SU-DHL-6 (cell line): ENCODE measurements at regions not wholly inside any gene's neighbourhood (a gene's known extent, or its start where the extent isn't known, plus 50 kb on each side); places are given as distances from the start of the nearest gene placed in this dataset.

ENCODE experiments used
- H2AFZ ChIP-seq: fragments of 200-600 bp; sonication (generic); 2 replicates; pipeline ENCODE4 v1.6.1; 2014; ENCODE audit warnings: low read depth, mild to moderate bottlenecking, moderate library complexity, mixed read lengths, antibody characterized with exemption, low read length; ENCODE audit not compliant: severe bottlenecking
- H3F3A ChIP-seq: fragments of 200-600 bp; shearing (Covaris generic); 2 replicates; pipeline ENCODE4 v1.6.0; 2016; ENCODE audit warnings: antibody characterized with exemption, mild to moderate bottlenecking; ENCODE audit not compliant: insufficient read depth
- H3K27ac ChIP-seq: fragments of 200-600 bp; sonication (generic); 2 replicates; pipeline ENCODE4 v1.5.1; 2016; ENCODE audit warnings: low read depth, mild to moderate bottlenecking, low read length, moderate library complexity, mixed read lengths
- H3K27me3 ChIP-seq: fragments of 200-600 bp; sonication (generic), shearing (Covaris generic); 2 replicates; pipeline ENCODE4 v1.6.0; 2014; ENCODE audit warnings: mild to moderate bottlenecking, low read length
- H3K36me3 ChIP-seq: fragments of 200-600 bp; sonication (generic); 2 replicates; pipeline ENCODE4 v1.6.1; 2014; ENCODE audit warnings: mild to moderate bottlenecking, low read length, mixed read lengths
- H3K4me2 ChIP-seq: fragments of 300-600, 200-600 bp; shearing (Covaris generic), sonication (generic); 2 replicates; pipeline ENCODE4 v1.6.0; 2014; ENCODE audit warnings: low read length, low read depth, mild to moderate bottlenecking; ENCODE audit not compliant: poor library complexity, severe bottlenecking
- H3K4me3 ChIP-seq: fragments of 200-600 bp; sonication (generic); 2 replicates; pipeline ENCODE4 v1.5.1; 2014; ENCODE audit warnings: antibody characterized with exemption, low read length, mild to moderate bottlenecking, mixed read lengths; ENCODE audit not compliant: insufficient read depth, poor library complexity, severe bottlenecking
- H3K79me2 ChIP-seq: fragments of 200-600 bp; sonication (generic); 2 replicates; pipeline ENCODE4 v1.6.1; 2014; ENCODE audit warnings: mild to moderate bottlenecking, low read length, moderate library complexity; ENCODE audit not compliant: insufficient read depth
- H3K9ac ChIP-seq: fragments of 200-600 bp; sonication (generic); 2 replicates; pipeline ENCODE4 v1.7.0; 2014; ENCODE audit warnings: mild to moderate bottlenecking, low read length
- H3K9me2 ChIP-seq: fragments of 200-600 bp; sonication (generic); replicated peaks from 2 replicates; pipeline ENCODE4 v1.6.1; 2014; ENCODE audit warnings: low read length; ENCODE audit not compliant: insufficient read depth
- H3K9me3 ChIP-seq: fragments of 200-600 bp; sonication (generic); 2 replicates; pipeline ENCODE4 v1.6.1; 2014; ENCODE audit warnings: low read length, mixed read lengths; ENCODE audit not compliant: insufficient read depth
- H4K20me1 ChIP-seq: fragments of 200-600 bp; sonication (generic); 2 replicates; pipeline ENCODE4 v1.6.1; 2014; ENCODE audit warnings: low read depth, mild to moderate bottlenecking, antibody characterized with exemption, low read length, moderate library complexity, mixed read lengths
- EZH2phosphoT487 ChIP-seq: fragments of 200-600 bp; sonication (generic), shearing (Covaris generic); conservative IDR thresholded peaks from 2 replicates; pipeline ENCODE4 v1.6.1; 2018; ENCODE audit warnings: mild to moderate bottlenecking, antibody characterized with exemption, low read length, moderate library complexity, mixed read lengths
- TF ChIP-seq, protein P1 (sequence below): fragments of 200-600 bp; sonication (generic); IDR thresholded peaks from one replicate; pipeline ENCODE4 v1.5.1; 2017; ENCODE audit warnings: antibody characterized with exemption, mild to moderate bottlenecking, low read length, moderate library complexity; ENCODE audit not compliant: insufficient read depth, poor library complexity, severe bottlenecking

DNA sequence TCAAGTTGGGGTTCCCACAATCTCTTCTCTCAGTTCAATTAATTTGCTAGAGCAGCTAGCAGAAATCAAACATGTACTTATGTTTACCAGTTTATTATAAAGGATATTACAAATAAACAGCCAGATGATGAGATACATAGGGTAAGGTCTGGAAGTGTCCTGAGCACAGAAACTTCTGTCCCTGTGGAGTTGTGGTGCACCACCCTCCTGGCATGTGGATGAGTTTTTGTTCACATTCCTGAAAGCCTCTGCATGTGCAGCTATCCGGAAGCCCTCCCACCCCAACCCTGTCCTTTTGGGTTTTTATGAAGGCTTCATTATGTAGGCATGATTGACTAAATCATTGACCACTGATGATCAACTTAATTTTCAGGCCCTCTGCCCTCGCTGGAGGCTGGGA is 791.2 kb upstream of the ZNF608 start:
- no peaks in the 10 kb centered on the region for H3K9me2 ChIP-seq
- no peaks in the 10 kb centered on the region for H3F3A ChIP-seq
- H3K79me2 ChIP-seq: no peaks in the 10 kb centered on the region
- no peak overlapping the region for H2AFZ ChIP-seq
- no peaks in the 10 kb centered on the region for H3K36me3 ChIP-seq
- H3K27me3 ChIP-seq: no peaks in the 10 kb centered on the region
- H3K9me3 ChIP-seq: peaks cover 6% of the 10 kb centered on the region; the same call in 1 of the 2 replicates
- H4K20me1 ChIP-seq: no peaks in the 10 kb centered on the region
- H3K4me2 ChIP-seq: no peak overlapping the region
- H3K4me3 ChIP-seq: no peak overlapping the region
- H3K9ac ChIP-seq: no peak overlapping the region
- TF ChIP-seq, protein P1, sequence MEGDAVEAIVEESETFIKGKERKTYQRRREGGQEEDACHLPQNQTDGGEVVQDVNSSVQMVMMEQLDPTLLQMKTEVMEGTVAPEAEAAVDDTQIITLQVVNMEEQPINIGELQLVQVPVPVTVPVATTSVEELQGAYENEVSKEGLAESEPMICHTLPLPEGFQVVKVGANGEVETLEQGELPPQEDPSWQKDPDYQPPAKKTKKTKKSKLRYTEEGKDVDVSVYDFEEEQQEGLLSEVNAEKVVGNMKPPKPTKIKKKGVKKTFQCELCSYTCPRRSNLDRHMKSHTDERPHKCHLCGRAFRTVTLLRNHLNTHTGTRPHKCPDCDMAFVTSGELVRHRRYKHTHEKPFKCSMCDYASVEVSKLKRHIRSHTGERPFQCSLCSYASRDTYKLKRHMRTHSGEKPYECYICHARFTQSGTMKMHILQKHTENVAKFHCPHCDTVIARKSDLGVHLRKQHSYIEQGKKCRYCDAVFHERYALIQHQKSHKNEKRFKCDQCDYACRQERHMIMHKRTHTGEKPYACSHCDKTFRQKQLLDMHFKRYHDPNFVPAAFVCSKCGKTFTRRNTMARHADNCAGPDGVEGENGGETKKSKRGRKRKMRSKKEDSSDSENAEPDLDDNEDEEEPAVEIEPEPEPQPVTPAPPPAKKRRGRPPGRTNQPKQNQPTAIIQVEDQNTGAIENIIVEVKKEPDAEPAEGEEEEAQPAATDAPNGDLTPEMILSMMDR: no peak
- TF ChIP-seq EZH2phosphoT487: no peak
- H3K27ac ChIP-seq: no peak overlapping the region

DNA sequence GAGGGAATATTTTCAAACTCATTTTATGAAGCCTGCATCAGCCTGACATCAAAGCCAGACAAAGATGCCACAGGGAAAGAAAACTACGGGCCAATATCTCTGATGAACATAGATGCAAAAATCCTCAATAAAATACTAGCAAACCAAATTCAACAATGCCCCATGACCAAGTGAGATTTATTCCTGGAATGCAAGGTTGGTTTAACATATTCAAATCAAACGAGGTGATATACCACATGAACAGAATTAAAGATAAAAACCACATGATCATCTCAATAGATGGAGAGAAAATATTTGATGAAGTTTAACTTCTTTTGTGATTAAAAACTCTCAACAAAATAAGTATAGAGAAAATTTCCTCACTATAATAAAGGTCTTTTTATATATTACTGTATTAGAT is 792.0 kb upstream of the ZNF608 start:
- Histone ChIP-seq H3K27me3 (no peaks in the 10 kb centered on the region), H3K9me3 (peaks cover 6% of the 10 kb centered on the region; the same call in 1 of the 2 replicates), H3K79me2 (no peaks in the 10 kb centered on the region), H3K4me2 (no peak overlapping the region), H2AFZ (no peak overlapping the region), H3K36me3 (no peaks in the 10 kb centered on the region), H4K20me1 (no peaks in the 10 kb centered on the region), H3F3A (no peaks in the 10 kb centered on the region), H3K27ac (no peak overlapping the region), H3K9ac (no peak overlapping the region), H3K4me3 (no peak overlapping the region), H3K9me2 (no peaks in the 10 kb centered on the region)
- TF ChIP-seq, protein P1: no peak
- TF ChIP-seq EZH2phosphoT487: no peak

DNA sequence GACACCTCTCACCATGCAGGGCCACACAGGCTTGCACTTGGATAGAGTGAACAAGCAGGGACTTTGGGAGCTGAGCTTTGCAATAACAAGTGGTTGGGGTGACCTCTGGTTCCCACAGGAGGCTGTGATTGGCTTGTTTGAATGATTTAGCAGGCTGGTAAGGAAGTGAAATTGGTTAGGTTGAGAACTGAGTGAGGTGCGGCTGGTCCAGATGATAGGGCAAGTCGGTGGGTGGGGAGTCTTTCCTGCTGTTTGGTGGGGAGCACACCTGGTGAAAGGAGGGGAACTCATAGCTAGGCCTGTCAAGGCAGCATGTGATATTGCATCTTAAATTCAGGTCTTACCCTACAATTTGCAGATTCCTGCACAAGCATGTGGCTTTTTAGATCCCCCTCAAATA is 794.6 kb upstream of the ZNF608 start:
- Histone ChIP-seq H3F3A (no peaks in the 10 kb centered on the region), H3K9me3 (peaks cover 6% of the 10 kb centered on the region; the same call in 1 of the 2 replicates), H2AFZ (no peak overlapping the region), H3K27me3 (no peaks in the 10 kb centered on the region), H3K4me2 (no peak overlapping the region), H3K79me2 (no peaks in the 10 kb centered on the region), H3K9ac (no peak overlapping the region), H3K4me3 (no peak overlapping the region), H4K20me1 (no peaks in the 10 kb centered on the region), H3K9me2 (no peaks in the 10 kb centered on the region), H3K36me3 (no peaks in the 10 kb centered on the region), H3K27ac (no peak overlapping the region)
- TF ChIP-seq, protein P1: no peak
- no peak for TF ChIP-seq EZH2phosphoT487
